HG03045 (cell line): ENCODE measurements at regions not wholly inside any gene's neighbourhood (a gene's known extent, or its start where the extent isn't known, plus 50 kb on each side); places are given as distances from the start of the nearest gene placed in this dataset.
"Not testable (repeated sequence)": the region's sequence is repeated elsewhere in the genome, so short reads cannot be mapped to it uniquely, and the experiment has no call there.

ENCODE experiments used
- ATAC-seq: cut with Tn5 transposase; IDR thresholded peaks from one replicate; pipeline ENCODE4 v1.9.1; 2021; ENCODE audit warnings: mild to moderate bottlenecking, moderate library complexity; ENCODE audit not compliant: unreplicated experiment

GRCh38 chrX:68953331-68953730, 124.5 kb downstream of the EFNB1 start:
- no peak for ATAC-seq

- ATAC-seq, result not testable (repeated sequence)
These were observed 123.3 kb downstream of the EFNB1 start for GRCh38 chrX:68951942-68952619.

DNA sequence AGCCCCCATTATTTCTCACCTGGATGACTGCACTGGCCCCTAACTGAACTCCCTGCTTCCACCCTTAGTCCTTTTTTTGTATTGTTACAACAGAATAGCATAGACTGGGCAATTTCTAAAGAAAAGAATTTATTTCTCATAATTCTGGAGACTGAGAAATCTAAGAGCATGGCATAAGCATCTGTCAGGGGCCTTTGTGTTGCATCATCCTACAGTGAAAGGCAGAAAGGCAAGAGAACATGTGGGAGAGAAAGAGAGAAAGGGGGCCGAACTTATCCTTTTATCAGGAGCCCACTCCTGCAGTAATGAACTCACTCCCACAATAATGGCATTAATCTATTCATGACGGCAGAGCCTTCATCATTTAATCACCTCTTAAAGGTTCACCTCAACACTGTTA, 122.1 kb downstream of the EFNB1 start:
- ATAC-seq, result no peak

DNA sequence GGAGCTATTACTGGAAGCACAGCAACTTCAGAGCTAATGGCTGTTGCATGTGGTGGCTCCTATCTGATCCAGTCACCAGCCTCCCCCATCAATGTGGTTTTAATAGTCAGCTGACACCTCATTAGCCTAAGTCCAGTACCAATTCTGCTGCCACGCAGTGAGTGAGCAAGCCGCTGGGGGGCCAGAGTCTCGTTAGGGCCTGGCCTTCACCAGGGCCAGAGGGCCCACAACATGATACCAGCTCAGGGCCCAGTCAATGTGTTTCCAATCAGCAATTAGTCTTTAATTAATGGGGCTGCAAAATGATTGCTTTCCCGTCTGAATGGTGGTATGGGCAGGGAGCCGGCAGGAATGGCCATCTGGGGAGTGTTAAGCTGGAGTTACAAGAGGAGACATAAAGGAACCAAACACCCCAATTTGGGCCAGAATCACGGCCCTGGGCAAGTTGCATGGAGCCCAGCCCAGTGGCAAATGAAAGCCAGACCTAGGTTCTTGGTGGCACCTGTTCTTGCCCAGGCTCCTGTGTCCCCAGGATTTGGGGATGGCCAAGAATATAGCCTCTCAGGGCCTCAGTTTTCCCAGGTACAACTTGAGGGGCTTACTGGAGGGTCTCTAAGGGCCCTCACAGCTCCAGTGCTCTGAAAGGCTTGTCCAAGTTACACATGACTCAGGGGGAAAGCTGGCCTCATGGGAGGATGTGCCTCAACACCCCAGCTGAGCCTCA, 119.2 kb downstream of the EFNB1 start:
- ATAC-seq, result no peak

DNA sequence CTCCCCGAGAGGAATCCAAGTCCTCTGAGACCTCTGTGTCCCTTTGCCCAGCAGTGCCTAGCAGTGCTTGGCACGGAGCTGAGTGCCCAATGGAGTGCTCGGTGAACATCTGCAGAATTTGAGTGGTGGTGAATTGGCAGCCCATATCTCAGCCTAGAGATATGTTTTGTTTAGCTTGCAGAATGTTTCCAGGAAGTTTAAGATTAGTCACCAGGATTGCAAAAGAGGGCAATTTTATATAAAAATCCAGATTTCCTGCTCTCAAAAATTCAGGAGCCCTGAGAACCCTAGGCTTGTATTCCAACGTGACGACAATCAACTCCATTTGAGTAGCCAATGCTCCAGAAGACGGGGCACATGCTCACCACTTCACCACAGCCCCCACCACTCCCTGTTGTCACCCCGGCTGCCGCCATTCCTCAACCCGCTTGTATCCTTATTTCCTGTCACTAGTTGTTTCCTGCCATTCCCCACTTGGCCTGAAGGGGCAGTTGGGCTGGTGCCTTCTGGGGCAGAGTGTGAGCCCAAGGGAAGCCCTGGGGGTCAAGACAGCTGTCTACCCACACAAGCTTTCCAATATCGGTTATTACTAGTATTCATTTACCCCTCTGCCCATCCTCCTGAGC, 116.9 kb downstream of the EFNB1 start:
- ATAC-seq, result no peak

DNA sequence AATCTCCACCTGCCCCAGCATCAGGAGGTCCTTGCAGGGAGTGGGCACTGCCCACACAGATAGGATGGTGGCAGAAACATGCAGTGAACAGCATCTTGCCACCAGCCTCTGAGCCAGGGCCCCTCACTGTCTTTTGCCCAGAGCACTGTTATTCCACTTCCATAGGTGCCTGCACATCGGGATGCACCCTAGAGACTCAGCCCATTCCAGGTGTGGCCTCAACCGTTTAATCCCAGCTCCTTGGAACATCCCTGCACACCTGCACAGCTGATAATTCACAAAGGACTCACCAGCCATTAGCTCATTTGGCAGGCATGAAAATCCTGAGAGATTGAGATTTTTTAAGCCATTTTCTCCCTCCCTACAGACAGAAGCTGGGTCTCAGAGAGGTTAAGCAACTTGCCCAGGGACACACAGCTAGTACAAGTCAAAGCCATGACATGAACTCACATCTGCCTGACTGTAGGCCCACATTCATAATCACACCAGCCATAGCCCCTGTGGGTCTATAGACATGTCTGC, 116.3 kb downstream of the EFNB1 start:
- no peak for ATAC-seq

- no peak for ATAC-seq
These were observed 115.4 kb downstream of the EFNB1 start for GRCh38 chrX:68944211-68944610.

GRCh38 chrX:68942840-68943239, 114.0 kb downstream of the EFNB1 start:
- ATAC-seq, result no peak

- ATAC-seq, result no peak
These were observed 113.3 kb downstream of the EFNB1 start for GRCh38 chrX:68942104-68942503.

DNA sequence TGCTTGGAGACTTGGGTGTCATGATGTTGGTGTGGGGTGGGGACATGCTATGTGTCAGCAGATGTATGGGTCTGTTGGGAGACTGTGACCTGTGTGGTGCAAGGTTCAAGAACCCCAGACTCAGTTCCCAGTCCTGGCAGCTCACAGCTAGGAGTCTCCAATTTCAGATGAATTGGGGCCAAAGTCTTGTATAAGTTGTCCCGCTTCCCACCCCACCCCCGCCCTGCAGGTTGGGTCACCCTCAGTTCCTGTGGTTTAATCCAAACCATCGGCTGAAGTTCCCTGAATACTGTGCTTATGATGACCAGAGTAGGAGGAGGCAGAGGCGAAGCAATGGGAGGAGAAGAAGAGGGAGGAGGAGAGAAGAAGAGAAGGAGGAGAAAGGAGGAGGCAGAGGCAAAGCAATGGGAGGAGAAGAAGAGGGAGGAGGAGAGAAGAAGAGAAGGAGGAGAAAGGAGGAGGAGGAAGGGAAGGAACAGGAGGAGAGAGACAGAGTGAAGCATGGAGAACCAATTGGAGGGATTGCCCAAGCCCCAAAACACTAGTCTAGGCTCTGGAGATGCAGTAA, 112.6 kb downstream of the EFNB1 start:
- ATAC-seq, result no peak

- ATAC-seq, result no peak
These were observed 111.8 kb downstream of the EFNB1 start for GRCh38 chrX:68940601-68941000.

GRCh38 chrX:68939868-68940267, 111.0 kb downstream of the EFNB1 start:
- no peak for ATAC-seq

GRCh38 chrX:68938244-68939004, 109.6 kb downstream of the EFNB1 start:
- ATAC-seq, result no peak

GRCh38 chrX:68937581-68937980, 108.8 kb downstream of the EFNB1 start:
- ATAC-seq, result no peak

GRCh38 chrX:68936608-68937007, 107.8 kb downstream of the EFNB1 start:
- no peak for ATAC-seq

DNA sequence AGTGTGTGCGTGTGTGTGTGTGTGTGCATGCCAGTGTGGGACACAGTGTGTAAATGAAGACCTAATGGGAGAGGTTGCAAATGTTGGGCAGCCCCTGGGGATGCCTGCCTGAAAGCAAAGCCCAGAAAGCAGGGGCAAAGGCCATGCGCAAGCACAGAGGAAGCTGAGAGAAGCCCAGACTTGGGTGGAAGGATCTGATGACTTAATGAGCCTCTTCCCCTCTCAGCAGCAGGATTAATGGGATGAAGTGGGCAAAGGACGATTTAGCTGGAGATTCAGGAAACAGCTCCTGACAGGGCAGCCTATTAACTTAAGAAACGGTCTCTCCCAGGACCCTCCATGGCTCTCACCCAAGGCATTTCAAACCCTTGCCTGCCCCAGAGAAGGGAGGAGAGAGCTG, 107.3 kb downstream of the EFNB1 start:
- ATAC-seq, result no peak

GRCh38 chrX:68935362-68935761, 106.5 kb downstream of the EFNB1 start:
- no peak for ATAC-seq

DNA sequence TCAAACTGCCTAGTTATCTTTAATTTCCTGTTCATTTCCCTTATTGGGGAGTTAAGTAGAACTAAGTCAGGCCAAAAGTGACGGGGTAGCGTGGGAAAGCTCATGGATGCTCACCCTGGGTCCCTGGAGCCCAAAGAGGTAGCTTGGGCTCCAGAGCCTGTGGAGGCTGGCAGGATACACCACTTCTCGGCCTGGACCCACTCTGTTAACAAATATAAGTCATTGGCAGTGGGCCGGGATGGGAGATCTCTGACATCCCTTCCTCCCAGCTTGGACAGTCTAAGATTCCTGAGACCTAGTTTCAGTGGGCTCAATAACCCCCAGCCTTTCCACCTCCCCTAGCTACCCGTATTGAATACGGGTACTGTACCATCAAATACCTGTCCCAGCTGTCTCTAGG, 106.1 kb downstream of the EFNB1 start:
- no peak for ATAC-seq

DNA sequence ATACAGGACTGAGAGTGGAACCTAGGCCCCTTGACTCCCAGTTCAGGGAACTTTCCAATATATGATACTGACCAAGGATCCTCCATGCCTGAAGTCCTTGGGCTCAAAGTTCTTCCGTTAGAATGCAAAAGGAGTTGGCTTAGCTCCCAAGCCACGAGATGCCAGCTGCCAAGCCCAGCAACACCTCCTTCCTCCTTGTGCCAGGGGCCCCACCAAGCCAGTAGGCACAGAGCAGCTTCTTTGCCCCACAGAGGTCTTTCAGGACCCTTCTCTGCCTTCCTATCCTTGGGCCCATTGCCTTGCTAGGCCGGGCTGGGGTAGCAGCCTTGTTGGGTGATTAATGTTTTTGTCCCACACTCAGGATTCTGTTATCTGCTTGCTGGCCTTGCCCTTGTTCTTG, 105.6 kb downstream of the EFNB1 start:
- no peak for ATAC-seq

- ATAC-seq, result no peak
These were observed 103.8 kb downstream of the EFNB1 start for GRCh38 chrX:68932611-68933010.

DNA sequence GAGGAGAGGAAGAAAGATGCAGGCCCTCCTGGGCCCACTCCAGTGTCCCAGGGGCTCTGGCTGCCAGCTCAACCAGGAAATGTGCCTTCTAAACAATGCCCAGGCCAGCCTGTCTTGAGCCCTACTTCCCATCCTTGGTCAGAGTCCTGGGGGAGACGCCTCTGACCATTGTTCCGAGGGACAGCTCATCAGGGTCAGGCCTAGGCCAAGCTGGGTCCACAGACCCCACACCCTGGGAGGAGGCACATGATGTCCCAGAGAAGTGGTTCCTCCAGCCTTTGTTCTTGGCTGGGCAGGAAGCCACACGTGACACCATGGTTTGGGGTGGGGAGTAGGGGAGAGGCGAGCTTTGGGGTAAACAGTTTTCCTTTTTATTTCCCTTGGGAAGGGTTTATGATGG, 102.5 kb downstream of the EFNB1 start:
- no peak for ATAC-seq
